H9 (cell line): ENCODE measurements at regions not wholly inside any gene's neighbourhood (a gene's known extent, or its start where the extent isn't known, plus 50 kb on each side); places are given as distances from the start of the nearest gene placed in this dataset.

Experiments
- DNase-seq: peaks from one replicate; pipeline ENCODE4 v3.0.0-alpha.2; 2017
- H2AFZ ChIP-seq: one replicate; pipeline ENCODE4 v1.6.1; 2013; ENCODE audit warnings: mild to moderate bottlenecking, low read length, control low read depth, moderate library complexity
- H2AK5ac ChIP-seq: 2 replicates; pipeline ENCODE4 v1.6.1; 2013; ENCODE audit warnings: low read length, control low read depth, mixed read lengths; ENCODE audit not compliant: insufficient read length
- H2BK120ac ChIP-seq: one replicate; pipeline ENCODE4 v1.6.1; 2013; ENCODE audit warnings: low read depth, mild to moderate bottlenecking, low read length, control low read depth, inconsistent platforms; ENCODE audit not compliant: poor library complexity, severe bottlenecking
- H2BK12ac ChIP-seq: 2 replicates; pipeline ENCODE4 v1.6.1; 2013; ENCODE audit warnings: low read length, control low read depth, mixed read lengths, low read depth; ENCODE audit not compliant: insufficient read length
- H2BK15ac ChIP-seq: 2 replicates; pipeline ENCODE4 v1.6.1; 2013; ENCODE audit warnings: low read depth, low read length, control low read depth
- H2BK20ac ChIP-seq: one replicate; pipeline ENCODE4 v1.6.1; 2013; ENCODE audit warnings: low read depth, mild to moderate bottlenecking, low read length, control low read depth, inconsistent platforms; ENCODE audit not compliant: poor library complexity, severe bottlenecking
- H2BK5ac ChIP-seq: 2 replicates; pipeline ENCODE4 v1.6.1; 2013; ENCODE audit warnings: low read length, control low read depth, mixed read lengths; ENCODE audit not compliant: insufficient read length
- H3K14ac ChIP-seq: 2 replicates; pipeline ENCODE4 v1.6.1; 2013; ENCODE audit warnings: low read length, control low read depth; ENCODE audit not compliant: insufficient read depth
- H3K18ac ChIP-seq: 2 replicates; pipeline ENCODE4 v1.6.1; 2013; ENCODE audit warnings: low read depth, mild to moderate bottlenecking, mixed read lengths, low read length, control low read depth; ENCODE audit not compliant: insufficient read length
- H3K23ac ChIP-seq: 2 replicates; pipeline ENCODE4 v1.6.1; 2013; ENCODE audit warnings: low read length, control low read depth, mixed read lengths, low read depth; ENCODE audit not compliant: insufficient read length
- H3K23me2 ChIP-seq: 2 replicates; pipeline ENCODE4 v1.6.1; 2013; ENCODE audit warnings: low read depth, mild to moderate bottlenecking, mixed read lengths, low read length, control low read depth; ENCODE audit not compliant: insufficient read length, poor library complexity, severe bottlenecking
- H3K27ac ChIP-seq: 2 replicates; pipeline ENCODE4 v1.5.1; 2013; ENCODE audit warnings: low read length, control low read depth, mixed read lengths, low read depth; ENCODE audit not compliant: insufficient read length
- H3K27me3 ChIP-seq: 2 replicates; pipeline ENCODE4 v1.6.1; 2013; ENCODE audit warnings: low read length, control low read depth, inconsistent platforms; ENCODE audit not compliant: insufficient read depth
- H3K4ac ChIP-seq: 2 replicates; pipeline ENCODE4 v1.6.1; 2013; ENCODE audit warnings: low read depth, mild to moderate bottlenecking, control low read depth, inconsistent platforms, low read length, moderate library complexity
- H3K4me1 ChIP-seq: 2 replicates; pipeline ENCODE4 v1.6.1; 2013; ENCODE audit warnings: low read length, control low read depth, inconsistent platforms; ENCODE audit not compliant: insufficient read depth
- H3K4me2 ChIP-seq: 2 replicates; pipeline ENCODE4 v1.6.1; 2013; ENCODE audit warnings: low read length, control low read depth, mixed read lengths; ENCODE audit not compliant: insufficient read length, insufficient read depth
- H3K56ac ChIP-seq: 2 replicates; pipeline ENCODE4 v1.6.1; 2013; ENCODE audit warnings: low read depth, mild to moderate bottlenecking, mixed read lengths, low read length, control low read depth; ENCODE audit not compliant: insufficient read length
- H3K79me1 ChIP-seq: 2 replicates; pipeline ENCODE4 v1.6.1; 2013; ENCODE audit warnings: low read depth, mild to moderate bottlenecking, moderate library complexity, low read length, control low read depth, inconsistent platforms; ENCODE audit not compliant: insufficient read depth, poor library complexity, severe bottlenecking
- H3K79me2 ChIP-seq: 2 replicates; pipeline ENCODE4 v1.6.1; 2013; ENCODE audit warnings: low read length, control low read depth, inconsistent platforms; ENCODE audit not compliant: insufficient read depth
- H3K9ac ChIP-seq: 2 replicates; pipeline ENCODE4 v1.6.1; 2013; ENCODE audit warnings: low read length, control low read depth, mixed read lengths; ENCODE audit not compliant: insufficient read length; ENCODE audit errors: extremely low read depth
- H3K9me3 ChIP-seq: one replicate; pipeline ENCODE4 v1.6.1; 2013; ENCODE audit warnings: low read depth, low read length, inconsistent platforms; ENCODE audit not compliant: control insufficient read depth
- H3T11ph ChIP-seq: one replicate; pipeline ENCODE4 v1.6.1; 2013; ENCODE audit warnings: mild to moderate bottlenecking, low read length, control low read depth, inconsistent platforms
- H4K20me1 ChIP-seq: one replicate; pipeline ENCODE4 v1.6.1; 2013; ENCODE audit not compliant: control insufficient read depth, insufficient read length, insufficient read depth
- H4K5ac ChIP-seq: 2 replicates; pipeline ENCODE4 v1.6.1; 2013; ENCODE audit warnings: low read depth, mild to moderate bottlenecking, mixed read lengths, low read length, control low read depth; ENCODE audit not compliant: insufficient read length
- H4K8ac ChIP-seq: replicated peaks from 2 replicates; pipeline ENCODE4 v1.6.1; 2013; ENCODE audit warnings: low read length, control low read depth, mixed read lengths, low read depth; ENCODE audit not compliant: insufficient read length
- H4K91ac ChIP-seq: 2 replicates; pipeline ENCODE4 v1.6.1; 2013; ENCODE audit warnings: low read depth, mild to moderate bottlenecking, moderate library complexity, mixed read lengths, low read length, control low read depth; ENCODE audit not compliant: insufficient read length
- H3K27ac Mint-ChIP-seq, 3 experiments: 2 replicates in 2 of 3; 3 replicates in 1 of 3; pipeline ENCODE4 v1.8.0; 2020 to 2021; ENCODE audit warnings: mixed read lengths in 3 of 3, mild to moderate bottlenecking in 1 of 3, moderate library complexity in 1 of 3
- H3K27me3 Mint-ChIP-seq: 2 replicates; pipeline ENCODE4 v1.8.0; 2021; ENCODE audit warnings: low read depth, mild to moderate bottlenecking, moderate library complexity, mixed read lengths
- H3K36me3 Mint-ChIP-seq, 3 experiments: 2 replicates in 2 of 3; 3 replicates in 1 of 3; pipeline ENCODE4 v1.8.0; 2020 to 2021; ENCODE audit warnings: low read depth in 3 of 3, mixed read lengths in 3 of 3; ENCODE audit not compliant: insufficient read depth in 1 of 3
- H3K4me1 Mint-ChIP-seq, 2 experiments: 2 replicates each; pipeline ENCODE4 v1.8.0; 2020; ENCODE audit warnings: mixed read lengths in 2 of 2
- H3K4me3 Mint-ChIP-seq, 2 experiments: 2 replicates in 1 of 2; 3 replicates in 1 of 2; pipeline ENCODE4 v1.8.0; 2020 to 2021; ENCODE audit warnings: mild to moderate bottlenecking in 2 of 2, mixed read lengths in 2 of 2, moderate library complexity in 1 of 2
- H3K9me3 Mint-ChIP-seq, 2 experiments: 2 replicates in 1 of 2; 3 replicates in 1 of 2; pipeline ENCODE4 v1.8.0; 2020; ENCODE audit warnings: mild to moderate bottlenecking in 2 of 2, mixed read lengths in 2 of 2, moderate library complexity in 1 of 2
- CTCF ChIP-seq: fragments of 200-600 bp; sonication (generic); conservative IDR thresholded peaks from 3 replicates; pipeline ENCODE4 v1.8.0; 2021; ENCODE audit warnings: antibody characterized with exemption, mild to moderate bottlenecking
- WGBS: extraction: QIAGEN DNeasy Blood & Tissue Kit; methylation state at CpG from one replicate; pipeline ENCODE4 v1.1.7; 2013; ENCODE audit warnings: missing lambda C conversion rate, low lambda C conversion rate, mixed read lengths; ENCODE audit not compliant: insufficient read length; ENCODE audit errors: extremely low coverage; 5-methylcytosine and 5-hydroxymethylcytosine counted together

GRCh38 chr1:242824435-242824834 is 299.9 kb upstream of the PLD5 start:
- Histone ChIP-seq H3K23me2 (no peaks in the 10 kb centered on the region), H3T11ph (no peak overlapping the region), H3K27ac (no peak overlapping the region), H2BK15ac (no peak overlapping the region), H3K18ac (no peak overlapping the region), H3K23ac (no peak overlapping the region), H3K79me1 (no peaks in the 10 kb centered on the region), H2BK12ac (no peak overlapping the region), H2AK5ac (no peak overlapping the region), H3K4ac (no peak overlapping the region), H2AFZ (no peak overlapping the region), H4K91ac (no peak overlapping the region), H2BK20ac (no peak overlapping the region), H3K4me2 (no peak overlapping the region), H3K9ac (no peak overlapping the region), H3K27me3 (no peaks in the 10 kb centered on the region), H3K56ac (no peak overlapping the region), H3K14ac (no peak overlapping the region), H2BK5ac (no peak overlapping the region), H4K8ac (no peak overlapping the region), H3K4me1 (peaks cover 3% of the 10 kb centered on the region; the same call in 1 of the 2 replicates), H3K79me2 (no peaks in the 10 kb centered on the region), H3K9me3 (no peaks in the 10 kb centered on the region), H4K5ac (no peak overlapping the region), H4K20me1 (no peaks in the 10 kb centered on the region), H2BK120ac (no peak overlapping the region)
- no peaks in the 10 kb centered on the region for H3K9me3 Mint-ChIP-seq
- DNase-seq, result no peak
- H3K4me1 Mint-ChIP-seq, result peaks cover 15% of the 10 kb centered on the region in 2 experiments
- no peak overlapping the region for H3K4me3 Mint-ChIP-seq
- no CpG with 5 or more reads among the region's 4 CpGs for WGBS
- TF ChIP-seq CTCF, result no peak
- H3K27me3 Mint-ChIP-seq, result peaks cover 4% of the 10 kb centered on the region; the same call in 1 of the 2 replicates
- H3K27ac Mint-ChIP-seq, result no peak overlapping the region
- no peaks in the 10 kb centered on the region for H3K36me3 Mint-ChIP-seq
